AG10803 (cell line): ENCODE measurements at regions not wholly inside any gene's neighbourhood (a gene's known extent, or its start where the extent isn't known, plus 50 kb on each side); places are given as distances from the start of the nearest gene placed in this dataset.

ENCODE experiments used
- DNase-seq: peaks from one replicate; pipeline ENCODE4 v3.0.0; 2010; ENCODE audit warnings: low read depth
- H3K4me3 ChIP-seq: 2 replicates; pipeline ENCODE4 v1.5.1; 2011; ENCODE audit warnings: mild to moderate bottlenecking, low read length, control low read depth
- CTCF ChIP-seq: conservative IDR thresholded peaks from 2 replicates; pipeline ENCODE4 v1.5.1; 2011; ENCODE audit warnings: mild to moderate bottlenecking, low read length, control low read depth, inconsistent platforms

- no peak overlapping the region for H3K4me3 ChIP-seq
- no peak for TF ChIP-seq CTCF
- DNase-seq = no peak
Measured at GRCh38 chr2:200203381-200203827, 103.1 kb upstream of the SPATS2L start.

- no peak overlapping the region for H3K4me3 ChIP-seq
- no peak for TF ChIP-seq CTCF
- no peak for DNase-seq
Measured at GRCh38 chr2:200208041-200208440, 98.5 kb upstream of the SPATS2L start.

- no peak for DNase-seq
Measured at GRCh38 chr2:200209030-200209429, 97.5 kb upstream of the SPATS2L start.

GRCh38 chr2:200211643-200212042 lies 94.8 kb upstream of the SPATS2L start:
- TF ChIP-seq CTCF = no peak
- no peak overlapping the region for H3K4me3 ChIP-seq
- DNase-seq = no peak

More at GRCh38 chr2:200209030-200209429, 97.5 kb upstream of the SPATS2L start:
- no peak for TF ChIP-seq CTCF
- no peak overlapping the region for H3K4me3 ChIP-seq

GRCh38 chr2:200212862-200213425 lies 93.5 kb upstream of the SPATS2L start:
- TF ChIP-seq CTCF = no peak

GRCh38 chr2:200216310-200216709 lies 90.2 kb upstream of the SPATS2L start:
- H3K4me3 ChIP-seq = no peak overlapping the region
- no peak for DNase-seq
- TF ChIP-seq CTCF = no peak

More at GRCh38 chr2:200212862-200213425, 93.5 kb upstream of the SPATS2L start:
- no peak for DNase-seq
- H3K4me3 ChIP-seq = no peak overlapping the region

- no peak for DNase-seq
- no peak for TF ChIP-seq CTCF
- no peak overlapping the region for H3K4me3 ChIP-seq
Measured at GRCh38 chr2:200217320-200217719, 89.2 kb upstream of the SPATS2L start.
